PC-9 (cell line): ENCODE measurements at regions not wholly inside any gene's neighbourhood (a gene's known extent, or its start where the extent isn't known, plus 50 kb on each side); places are given as distances from the start of the nearest gene placed in this dataset.

Experiments
- EZH2 ChIP-seq: fragments of 200-600 bp; sonication (generic); IDR thresholded peaks from 2 replicates; pipeline ENCODE4 v1.8.0; 2017; ENCODE audit warnings: antibody characterized with exemption, low read depth
- TF ChIP-seq, protein P1 (sequence below): fragments of 200-600 bp; sonication (generic); conservative IDR thresholded peaks from 2 replicates; pipeline ENCODE4 v1.6.1; 2017; ENCODE audit warnings: mixed run types, antibody characterized with exemption, mild to moderate bottlenecking, moderate library complexity

DNA sequence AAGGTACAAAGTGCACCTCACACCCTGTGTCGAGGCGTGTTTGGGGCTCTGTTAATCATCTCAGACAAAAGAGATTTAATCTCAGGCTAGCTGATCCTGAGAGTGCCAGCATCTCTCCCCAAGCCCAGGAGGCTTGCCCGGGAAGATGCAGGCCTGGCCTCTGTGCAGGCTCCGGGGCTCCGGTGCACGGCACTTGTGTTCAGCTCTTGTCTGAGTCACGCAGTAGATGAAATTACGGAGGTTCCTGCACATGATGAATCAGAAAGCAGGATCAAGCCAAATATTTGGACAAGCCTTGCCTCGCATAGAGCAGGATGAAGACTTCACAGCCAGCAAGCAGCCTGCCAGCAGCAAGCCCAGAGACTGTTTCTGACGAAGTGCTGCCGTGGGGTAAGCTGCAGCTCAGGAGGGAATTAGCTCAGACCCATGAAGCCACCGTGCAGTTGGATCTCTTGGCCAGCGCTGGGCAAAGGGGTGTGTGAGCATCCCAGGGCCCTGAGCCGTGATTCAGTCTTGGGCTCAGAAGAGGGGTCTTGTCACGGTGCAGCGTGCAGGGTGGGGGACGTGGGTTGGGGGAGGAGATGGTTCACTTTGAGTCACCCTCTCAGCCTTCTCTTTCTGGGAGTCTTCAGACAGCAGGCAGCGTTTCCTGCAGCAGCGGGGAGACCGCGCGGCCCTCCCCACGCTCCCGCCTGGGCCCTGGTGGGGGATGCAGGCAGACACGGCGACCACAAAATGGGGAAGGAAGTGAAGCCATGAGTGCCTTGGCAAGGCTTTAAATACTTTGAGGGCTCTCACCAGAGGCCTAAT, 89.2 kb upstream of the MEF2A start:
- no peak for TF ChIP-seq EZH2
- TF ChIP-seq, protein P1, sequence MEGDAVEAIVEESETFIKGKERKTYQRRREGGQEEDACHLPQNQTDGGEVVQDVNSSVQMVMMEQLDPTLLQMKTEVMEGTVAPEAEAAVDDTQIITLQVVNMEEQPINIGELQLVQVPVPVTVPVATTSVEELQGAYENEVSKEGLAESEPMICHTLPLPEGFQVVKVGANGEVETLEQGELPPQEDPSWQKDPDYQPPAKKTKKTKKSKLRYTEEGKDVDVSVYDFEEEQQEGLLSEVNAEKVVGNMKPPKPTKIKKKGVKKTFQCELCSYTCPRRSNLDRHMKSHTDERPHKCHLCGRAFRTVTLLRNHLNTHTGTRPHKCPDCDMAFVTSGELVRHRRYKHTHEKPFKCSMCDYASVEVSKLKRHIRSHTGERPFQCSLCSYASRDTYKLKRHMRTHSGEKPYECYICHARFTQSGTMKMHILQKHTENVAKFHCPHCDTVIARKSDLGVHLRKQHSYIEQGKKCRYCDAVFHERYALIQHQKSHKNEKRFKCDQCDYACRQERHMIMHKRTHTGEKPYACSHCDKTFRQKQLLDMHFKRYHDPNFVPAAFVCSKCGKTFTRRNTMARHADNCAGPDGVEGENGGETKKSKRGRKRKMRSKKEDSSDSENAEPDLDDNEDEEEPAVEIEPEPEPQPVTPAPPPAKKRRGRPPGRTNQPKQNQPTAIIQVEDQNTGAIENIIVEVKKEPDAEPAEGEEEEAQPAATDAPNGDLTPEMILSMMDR: no peak
